Left lung (tissue), 4 donors: ENCODE measurements at regions not wholly inside any gene's neighbourhood (a gene's known extent, or its start where the extent isn't known, plus 50 kb on each side); places are given as distances from the start of the nearest gene placed in this dataset.

Source experiments
- ATAC-seq: fragments of 200-7000 bp; cut with Tn5 transposase; one replicate; pipeline ENCODE4 v1.9.1; 2020; ENCODE audit warnings: moderate library complexity
- DNase-seq, 4 donors: peaks; one replicate each; pipeline ENCODE4 v3.0.0-alpha.2; 2013 to 2020
- H3K27ac ChIP-seq, 2 donors: fragments of 200-600 bp; sonication (generic) in 1 of 2; one replicate each; pipeline versions ENCODE4 v1.5.0 to v1.8.0; 2020 to 2021
- H3K27me3 ChIP-seq, 2 donors: fragments of 200-600 bp; sonication (generic) in 1 of 2; one replicate each; pipeline versions ENCODE4 v1.5.0 to v1.8.0; 2020 to 2021
- H3K36me3 ChIP-seq, 2 donors: fragments of 200-600 bp; sonication (generic) in 1 of 2; one replicate each; pipeline versions ENCODE4 v1.5.0 to v1.8.0; 2020 to 2021
- H3K4me1 ChIP-seq, 2 donors: fragments of 200-600 bp; one replicate each; pipeline ENCODE4 v1.8.0; 2021
- H3K4me3 ChIP-seq, 2 donors: fragments of 200-600 bp; sonication (generic) in 1 of 2; one replicate each; pipeline versions ENCODE4 v1.5.0 to v1.8.0; 2020 to 2021; ENCODE audit warnings: mild to moderate bottlenecking in 1 of 2
- H3K9me3 ChIP-seq, 2 donors: fragments of 200-600 bp; sonication (generic) in 1 of 2; one replicate each; pipeline versions ENCODE4 v1.5.0 to v1.8.0; 2020 to 2021
- CTCF ChIP-seq, 2 donors: fragments of 200-600 bp; sonication (generic) in 1 of 2; IDR thresholded peaks; one replicate each; pipeline versions ENCODE4 v1.5.0 to v1.8.0; 2021; ENCODE audit warnings: antibody characterized with exemption in 2 of 2
- intact Hi-C, 2 donors: fragments of 100-400 bp; cut with DNase I; formaldehyde crosslinking; loops; one replicate each; pipeline versions ENCODE4 v1.11.2 to v1.14.2; 2022
- donor health status: DM: no; HTN: yes; CAD: no.
- donor health status: DM: no; HTN: no; CAD: no.

- no peak overlapping the region for H3K27ac ChIP-seq
- no peaks in the 10 kb centered on the region for H3K9me3 ChIP-seq
Measured at GRCh38 chr12:24491968-24492367, 456.9 kb downstream of the BCAT1 start.

GRCh38 chr12:24489939-24490338 is 459.0 kb downstream of the BCAT1 start:
- H3K9me3 ChIP-seq = no peaks in the 10 kb centered on the region
- DNase-seq (no peak), ATAC-seq (no peak)
- H3K4me1 ChIP-seq = no peaks in the 10 kb centered on the region
- no peak overlapping the region for H3K4me3 ChIP-seq
- no peaks in the 10 kb centered on the region for H3K27me3 ChIP-seq
- H3K27ac ChIP-seq = no peak overlapping the region
- intact Hi-C loops = no loop called here
- no peak for TF ChIP-seq CTCF (IDR thresholded peaks at IDR 0.05)
- no peaks in the 10 kb centered on the region for H3K36me3 ChIP-seq

More at GRCh38 chr12:24491968-24492367, 456.9 kb downstream of the BCAT1 start:
- DNase-seq (no peak), ATAC-seq (no peak)
- Histone ChIP-seq H3K4me1 (no peaks in the 10 kb centered on the region), H3K4me3 (no peak overlapping the region), H3K27me3 (no peaks in the 10 kb centered on the region), H3K36me3 (no peaks in the 10 kb centered on the region)
- intact Hi-C loops = no loop called here
- no peak for TF ChIP-seq CTCF (IDR thresholded peaks at IDR 0.05)

- intact Hi-C loops = no loop called here
- Histone ChIP-seq H3K4me1 (no peaks in the 10 kb centered on the region), H3K27ac (no peak overlapping the region), H3K4me3 (no peak overlapping the region), H3K9me3 (no peaks in the 10 kb centered on the region), H3K36me3 (no peaks in the 10 kb centered on the region), H3K27me3 (no peaks in the 10 kb centered on the region)
- ATAC-seq (no peak), DNase-seq (no peak)
- no peak for TF ChIP-seq CTCF (IDR thresholded peaks at IDR 0.05)
Measured at GRCh38 chr12:24488906-24489619, 459.8 kb downstream of the BCAT1 start.

GRCh38 chr12:24488091-24488596 is 460.8 kb downstream of the BCAT1 start:
- ATAC-seq (no peak), DNase-seq (no peak)
- no peaks in the 10 kb centered on the region for H3K27me3 ChIP-seq
- TF ChIP-seq CTCF (IDR thresholded peaks at IDR 0.05) = no peak
- H3K4me1 ChIP-seq = no peaks in the 10 kb centered on the region
- H3K27ac ChIP-seq = no peak overlapping the region
- no peaks in the 10 kb centered on the region for H3K9me3 ChIP-seq
- H3K4me3 ChIP-seq = no peak overlapping the region
- intact Hi-C loops = no loop called here
- no peaks in the 10 kb centered on the region for H3K36me3 ChIP-seq

GRCh38 chr12:24487606-24488005 is 461.3 kb downstream of the BCAT1 start:
- TF ChIP-seq CTCF (IDR thresholded peaks at IDR 0.05) = no peak
- ATAC-seq (no peak), DNase-seq (no peak)
- H3K27me3 ChIP-seq = no peaks in the 10 kb centered on the region
- no peaks in the 10 kb centered on the region for H3K36me3 ChIP-seq
- intact Hi-C loops = no loop called here
- no peaks in the 10 kb centered on the region for H3K4me1 ChIP-seq
- no peak overlapping the region for H3K27ac ChIP-seq
- H3K9me3 ChIP-seq = no peaks in the 10 kb centered on the region
- no peak overlapping the region for H3K4me3 ChIP-seq
